ENCODE measurements at regions not wholly inside any gene's neighbourhood (a gene's known extent, or its start where the extent isn't known, plus 50 kb on each side); places are given as distances from the start of the nearest gene placed in this dataset.

GRCh38 chr14:95452893-95453712, 63.3 kb downstream of the SYNE3 start:
- no peak for TF ChIP-seq EZH2phosphoT487 (IDR thresholded peaks at IDR 0.05; ENCODE audit: borderline replicate concordance, low read length)
- TF ChIP-seq CTCF (IDR thresholded peaks at IDR 0.05; ENCODE audit: low read depth, low read length, poor library complexity, severe bottlenecking): no peak
- Histone ChIP-seq H3K9me3 (ENCODE audit: control insufficient read depth, insufficient read depth, low read length) (no peaks in the 10 kb centered on the region), H3K9me2 (replicated peaks; ENCODE audit: control insufficient read depth, low read length) (no peaks in the 10 kb centered on the region), H3K79me2 (ENCODE audit: control insufficient read depth, low read length) (no peaks in the 10 kb centered on the region), H4K20me1 (ENCODE audit: control insufficient read depth, insufficient read depth, low read depth, low read length) (no peaks in the 10 kb centered on the region), H3K27ac (ENCODE audit: low read depth, low read length) (no peak overlapping the region), H3K36me3 (ENCODE audit: control insufficient read depth, low read length) (no peaks in the 10 kb centered on the region), H3K4me2 (ENCODE audit: low read length) (no peak overlapping the region), H3K27me3 (ENCODE audit: control insufficient read depth, low read length) (no peaks in the 10 kb centered on the region), H3K4me1 (ENCODE audit: control insufficient read depth, low read length) (peaks cover 12% of the 10 kb centered on the region), H3F3A (ENCODE audit: control insufficient read depth, insufficient read depth) (no peaks in the 10 kb centered on the region), H3K4me3 (ENCODE audit: low read length) (no peak overlapping the region)

- H3K79me2 ChIP-seq (ENCODE audit: control insufficient read depth, low read length): no peaks in the 10 kb centered on the region
- no peak overlapping the region for H3K4me3 ChIP-seq (ENCODE audit: low read length)
- peaks cover 8% of the 10 kb centered on the region for H3K4me1 ChIP-seq (ENCODE audit: control insufficient read depth, low read length)
Observed at GRCh38 chr14:95452176-95452892, 64.1 kb downstream of the SYNE3 start.

GRCh38 chr14:95449131-95449530, 67.3 kb downstream of the SYNE3 start:
- TF ChIP-seq CTCF (IDR thresholded peaks at IDR 0.05; ENCODE audit: low read depth, low read length, poor library complexity, severe bottlenecking) (no peak), EZH2phosphoT487 (IDR thresholded peaks at IDR 0.05; ENCODE audit: borderline replicate concordance, low read length) (no peak)
- H3K27ac ChIP-seq (ENCODE audit: low read depth, low read length): no peak overlapping the region
- H3K4me1 ChIP-seq (ENCODE audit: control insufficient read depth, low read length): no peaks in the 10 kb centered on the region
- no peaks in the 10 kb centered on the region for H3K36me3 ChIP-seq (ENCODE audit: control insufficient read depth, low read length)
- H3K4me3 ChIP-seq (ENCODE audit: low read length): no peak overlapping the region
- no peak overlapping the region for H3K4me2 ChIP-seq (ENCODE audit: low read length)
- no peaks in the 10 kb centered on the region for H3K9me3 ChIP-seq (ENCODE audit: control insufficient read depth, insufficient read depth, low read length)
- H3K27me3 ChIP-seq (ENCODE audit: control insufficient read depth, low read length): no peaks in the 10 kb centered on the region
- H3K9me2 ChIP-seq (replicated peaks; ENCODE audit: control insufficient read depth, low read length): no peaks in the 10 kb centered on the region
- no peaks in the 10 kb centered on the region for H4K20me1 ChIP-seq (ENCODE audit: control insufficient read depth, insufficient read depth, low read depth, low read length)
- no peaks in the 10 kb centered on the region for H3F3A ChIP-seq (ENCODE audit: control insufficient read depth, insufficient read depth)
- H3K79me2 ChIP-seq (ENCODE audit: control insufficient read depth, low read length): no peaks in the 10 kb centered on the region

More at GRCh38 chr14:95452176-95452892, 64.1 kb downstream of the SYNE3 start:
- Histone ChIP-seq H4K20me1 (ENCODE audit: control insufficient read depth, insufficient read depth, low read depth, low read length) (no peaks in the 10 kb centered on the region), H3K9me2 (replicated peaks; ENCODE audit: control insufficient read depth, low read length) (no peaks in the 10 kb centered on the region), H3K36me3 (ENCODE audit: control insufficient read depth, low read length) (no peaks in the 10 kb centered on the region), H3F3A (ENCODE audit: control insufficient read depth, insufficient read depth) (no peaks in the 10 kb centered on the region), H3K4me2 (ENCODE audit: low read length) (no peak overlapping the region), H3K27ac (ENCODE audit: low read depth, low read length) (no peak overlapping the region), H3K27me3 (ENCODE audit: control insufficient read depth, low read length) (no peaks in the 10 kb centered on the region), H3K9me3 (ENCODE audit: control insufficient read depth, insufficient read depth, low read length) (no peaks in the 10 kb centered on the region)
- TF ChIP-seq CTCF (IDR thresholded peaks at IDR 0.05; ENCODE audit: low read depth, low read length, poor library complexity, severe bottlenecking): peak; percentile 67
- TF ChIP-seq EZH2phosphoT487 (IDR thresholded peaks at IDR 0.05; ENCODE audit: borderline replicate concordance, low read length): no peak
